Transverse colon (tissue), 4 donors: ENCODE measurements at regions not wholly inside any gene's neighbourhood (a gene's known extent, or its start where the extent isn't known, plus 50 kb on each side); places are given as distances from the start of the nearest gene placed in this dataset.

Source experiments
- EP300 ChIP-seq: sonication (generic); formaldehyde crosslinking; IDR thresholded peaks from one replicate; pipeline ENCODE4 v1.6.1; 2017; ENCODE audit warnings: antibody characterized with exemption, low read depth
- POLR2A ChIP-seq: fragments of 450-650 bp; IDR thresholded peaks from one replicate; pipeline ENCODE4 v1.6.1; 2016; ENCODE audit warnings: antibody characterized with exemption, mild to moderate bottlenecking, moderate library complexity
- POLR2AphosphoS5 ChIP-seq, 3 donors: sonication (generic); formaldehyde crosslinking; IDR thresholded peaks; one replicate each; pipeline ENCODE4 v1.6.1; 2016; ENCODE audit warnings: antibody characterized with exemption in 3 of 3
- TF ChIP-seq, protein P1 (sequence below), 5 experiments: fragments of 200-600 bp in 3 of 5; fragments of 450-650 bp in 2 of 5; sonication (generic) in 3 of 5; IDR thresholded peaks; 1 replicate in 2 of 5; 2 replicates in 3 of 5; pipeline ENCODE4 v1.5.1; 2016 to 2017; ENCODE audit warnings: antibody characterized with exemption in 5 of 5, inconsistent platforms in 3 of 5, mild to moderate bottlenecking in 2 of 5, moderate library complexity in 1 of 5

DNA sequence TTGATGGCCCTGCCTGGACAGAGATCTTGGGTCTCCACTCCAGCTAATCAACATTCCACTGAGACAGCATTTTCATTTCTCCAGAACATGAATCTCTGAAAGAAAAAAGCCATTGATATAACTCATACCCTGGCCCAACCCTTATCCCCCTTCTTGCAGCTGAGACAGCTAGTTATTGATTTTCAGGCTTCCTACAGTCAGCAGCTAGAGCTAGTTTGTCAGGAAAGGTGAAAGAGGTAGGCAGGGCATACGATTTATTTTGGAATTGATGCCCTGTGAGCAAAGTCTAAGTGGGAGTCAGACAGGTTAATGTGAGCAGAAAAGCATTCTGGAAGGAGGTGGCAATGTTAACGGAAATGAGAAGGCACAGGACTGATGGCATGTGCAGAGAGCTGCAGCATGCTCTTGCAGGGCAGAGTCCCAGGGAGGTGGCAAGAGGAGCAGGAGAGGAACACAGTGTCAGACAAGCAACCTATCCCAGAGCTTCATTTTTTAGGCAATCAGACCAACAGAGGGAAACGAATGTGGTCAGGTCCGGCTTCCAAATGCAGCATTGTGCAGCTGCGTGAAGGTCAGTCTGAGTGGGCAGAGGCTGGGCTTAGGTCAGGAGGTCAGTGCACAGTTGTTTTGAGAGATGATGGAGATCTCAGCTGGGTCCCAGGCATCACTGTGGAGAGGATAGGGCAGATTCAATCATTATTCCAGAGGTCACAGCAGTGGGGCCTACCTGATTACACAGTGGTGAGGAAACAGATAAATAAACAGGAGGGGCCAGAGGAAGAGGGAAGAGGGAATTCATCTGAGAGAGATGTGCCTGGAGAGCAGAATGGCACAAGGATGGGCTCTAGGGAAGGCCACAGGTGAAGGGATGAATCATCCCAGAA, 134.8 kb downstream of the CMPK2 start:
- no peak for TF ChIP-seq POLR2AphosphoS5 (IDR thresholded peaks at IDR 0.05)
- no peak for TF ChIP-seq POLR2A
- TF ChIP-seq, protein P1, sequence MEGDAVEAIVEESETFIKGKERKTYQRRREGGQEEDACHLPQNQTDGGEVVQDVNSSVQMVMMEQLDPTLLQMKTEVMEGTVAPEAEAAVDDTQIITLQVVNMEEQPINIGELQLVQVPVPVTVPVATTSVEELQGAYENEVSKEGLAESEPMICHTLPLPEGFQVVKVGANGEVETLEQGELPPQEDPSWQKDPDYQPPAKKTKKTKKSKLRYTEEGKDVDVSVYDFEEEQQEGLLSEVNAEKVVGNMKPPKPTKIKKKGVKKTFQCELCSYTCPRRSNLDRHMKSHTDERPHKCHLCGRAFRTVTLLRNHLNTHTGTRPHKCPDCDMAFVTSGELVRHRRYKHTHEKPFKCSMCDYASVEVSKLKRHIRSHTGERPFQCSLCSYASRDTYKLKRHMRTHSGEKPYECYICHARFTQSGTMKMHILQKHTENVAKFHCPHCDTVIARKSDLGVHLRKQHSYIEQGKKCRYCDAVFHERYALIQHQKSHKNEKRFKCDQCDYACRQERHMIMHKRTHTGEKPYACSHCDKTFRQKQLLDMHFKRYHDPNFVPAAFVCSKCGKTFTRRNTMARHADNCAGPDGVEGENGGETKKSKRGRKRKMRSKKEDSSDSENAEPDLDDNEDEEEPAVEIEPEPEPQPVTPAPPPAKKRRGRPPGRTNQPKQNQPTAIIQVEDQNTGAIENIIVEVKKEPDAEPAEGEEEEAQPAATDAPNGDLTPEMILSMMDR (IDR thresholded peaks at IDR 0.05) = no peak
- no peak for TF ChIP-seq EP300
